Ureter (tissue), 1 donor: ENCODE measurements at regions not wholly inside any gene's neighbourhood (a gene's known extent, or its start where the extent isn't known, plus 50 kb on each side); places are given as distances from the start of the nearest gene placed in this dataset.
"Not testable (repeated sequence)": the region's sequence is repeated elsewhere in the genome, so short reads cannot be mapped to it uniquely, and the experiment has no call there.

Source experiments
- DNase-seq: peaks from one replicate; pipeline ENCODE4 v3.0.0-alpha.2; 2020; ENCODE audit warnings: low spot score
- donor health status: DM: yes; HTN: yes; CAD: no.

GRCh38 chr6:155690820-155691219 lies 235.2 kb upstream of the NOX3 start:
- DNase-seq: no peak

GRCh38 chr6:155687645-155688044 lies 232.0 kb upstream of the NOX3 start:
- DNase-seq: no peak

- no peak for DNase-seq
Observed at GRCh38 chr6:155684416-155685196, 229.0 kb upstream of the NOX3 start.

- DNase-seq: no peak
Observed at GRCh38 chr6:155678361-155678760, 222.7 kb upstream of the NOX3 start.

GRCh38 chr6:155676346-155676745 lies 220.7 kb upstream of the NOX3 start:
- no peak for DNase-seq

GRCh38 chr6:155670655-155671054 lies 215.0 kb upstream of the NOX3 start:
- no peak for DNase-seq

GRCh38 chr6:155660251-155660977 lies 204.8 kb upstream of the NOX3 start:
- DNase-seq: no peak

GRCh38 chr6:155656024-155656423 lies 200.4 kb upstream of the NOX3 start:
- no peak for DNase-seq

GRCh38 chr6:155654474-155654873 lies 198.8 kb upstream of the NOX3 start:
- DNase-seq: no peak

GRCh38 chr6:155648301-155648700 lies 192.7 kb upstream of the NOX3 start:
- DNase-seq: no peak

- DNase-seq: no peak
Observed at GRCh38 chr6:155647354-155647753, 191.7 kb upstream of the NOX3 start.

- no peak for DNase-seq
Observed at GRCh38 chr6:155646443-155646842, 190.8 kb upstream of the NOX3 start.

- no peak for DNase-seq
Observed at GRCh38 chr6:155645325-155645724, 189.7 kb upstream of the NOX3 start.

- DNase-seq: no peak
Observed at GRCh38 chr6:155641603-155642002, 186.0 kb upstream of the NOX3 start.

- DNase-seq: no peak
Observed at GRCh38 chr6:155638200-155638599, 182.6 kb upstream of the NOX3 start.

- DNase-seq: no peak
Observed at GRCh38 chr6:155635416-155635815, 179.8 kb upstream of the NOX3 start.

- no peak for DNase-seq
Observed at GRCh38 chr6:155630085-155630484, 174.4 kb upstream of the NOX3 start.

GRCh38 chr6:155629652-155630051 lies 174.0 kb upstream of the NOX3 start:
- DNase-seq: no peak

GRCh38 chr6:155628306-155628705 lies 172.7 kb upstream of the NOX3 start:
- no peak for DNase-seq

- not testable (repeated sequence) for DNase-seq
Observed at GRCh38 chr6:155627722-155628212, 172.1 kb upstream of the NOX3 start.

GRCh38 chr6:155623450-155624178 lies 168.0 kb upstream of the NOX3 start:
- no peak for DNase-seq

- no peak for DNase-seq
Observed at GRCh38 chr6:155614606-155615005, 159.0 kb upstream of the NOX3 start.
